DMS 273 (cell line): ENCODE measurements at regions not wholly inside any gene's neighbourhood (a gene's known extent, or its start where the extent isn't known, plus 50 kb on each side); places are given as distances from the start of the nearest gene placed in this dataset.

Experiments
- DNase-seq: peaks from one replicate; lab custom pipeline; 2025; ENCODE audit not compliant: unreplicated experiment; lab: John Stamatoyannopoulos, UW

- DNase-seq, result no peak
Measured at GRCh38 chr11:101401245-101401644, 182.6 kb downstream of the TRPC6 start.

- DNase-seq, result no peak
Measured at GRCh38 chr11:101397979-101398378, 185.8 kb downstream of the TRPC6 start.

GRCh38 chr11:101390539-101390938 lies 193.3 kb downstream of the TRPC6 start:
- DNase-seq, result no peak

GRCh38 chr11:101369835-101370234 lies 214.0 kb downstream of the TRPC6 start:
- no peak for DNase-seq

GRCh38 chr11:101363706-101364275 lies 220.0 kb downstream of the TRPC6 start:
- DNase-seq, result no peak

- DNase-seq, result no peak
Measured at GRCh38 chr11:101362643-101363042, 221.2 kb downstream of the TRPC6 start.

- DNase-seq, result no peak
Measured at GRCh38 chr11:101357771-101358170, 226.0 kb downstream of the TRPC6 start.

- DNase-seq, result no peak
Measured at GRCh38 chr11:101354801-101355200, 225.2 kb upstream of the PGR start.

GRCh38 chr11:101348786-101349185 lies 219.2 kb upstream of the PGR start:
- DNase-seq, result no peak

- DNase-seq, result no peak
Measured at GRCh38 chr11:101346591-101346990, 217.0 kb upstream of the PGR start.

GRCh38 chr11:101345891-101346290 lies 216.3 kb upstream of the PGR start:
- no peak for DNase-seq

GRCh38 chr11:101342307-101342706 lies 212.7 kb upstream of the PGR start:
- DNase-seq, result no peak

GRCh38 chr11:101341578-101341977 lies 212.0 kb upstream of the PGR start:
- no peak for DNase-seq

GRCh38 chr11:101336858-101337257 lies 207.2 kb upstream of the PGR start:
- no peak for DNase-seq

- no peak for DNase-seq
Measured at GRCh38 chr11:101336155-101336554, 206.5 kb upstream of the PGR start.

- DNase-seq, result no peak
Measured at GRCh38 chr11:101334581-101334980, 205.0 kb upstream of the PGR start.

- DNase-seq, result no peak
Measured at GRCh38 chr11:101331411-101331810, 201.8 kb upstream of the PGR start.

- DNase-seq, result no peak
Measured at GRCh38 chr11:101327908-101328307, 198.3 kb upstream of the PGR start.

GRCh38 chr11:101326141-101326540 lies 196.5 kb upstream of the PGR start:
- DNase-seq, result no peak

GRCh38 chr11:101323997-101324396 lies 194.4 kb upstream of the PGR start:
- DNase-seq, result no peak

GRCh38 chr11:101321222-101321621 lies 191.6 kb upstream of the PGR start:
- DNase-seq, result no peak

GRCh38 chr11:101306721-101307120 lies 177.1 kb upstream of the PGR start:
- DNase-seq, result no peak

- DNase-seq, result no peak
Measured at GRCh38 chr11:101305496-101305895, 175.9 kb upstream of the PGR start.

GRCh38 chr11:101299210-101299609 lies 169.6 kb upstream of the PGR start:
- no peak for DNase-seq
